ENCODE measurements at regions not wholly inside any gene's neighbourhood (a gene's known extent, or its start where the extent isn't known, plus 50 kb on each side); places are given as distances from the start of the nearest gene placed in this dataset.

GRCh38 chrX:87805829-87806490 is 288.4 kb downstream of the KLHL4 start (continued):
- TF ChIP-seq, protein P1, sequence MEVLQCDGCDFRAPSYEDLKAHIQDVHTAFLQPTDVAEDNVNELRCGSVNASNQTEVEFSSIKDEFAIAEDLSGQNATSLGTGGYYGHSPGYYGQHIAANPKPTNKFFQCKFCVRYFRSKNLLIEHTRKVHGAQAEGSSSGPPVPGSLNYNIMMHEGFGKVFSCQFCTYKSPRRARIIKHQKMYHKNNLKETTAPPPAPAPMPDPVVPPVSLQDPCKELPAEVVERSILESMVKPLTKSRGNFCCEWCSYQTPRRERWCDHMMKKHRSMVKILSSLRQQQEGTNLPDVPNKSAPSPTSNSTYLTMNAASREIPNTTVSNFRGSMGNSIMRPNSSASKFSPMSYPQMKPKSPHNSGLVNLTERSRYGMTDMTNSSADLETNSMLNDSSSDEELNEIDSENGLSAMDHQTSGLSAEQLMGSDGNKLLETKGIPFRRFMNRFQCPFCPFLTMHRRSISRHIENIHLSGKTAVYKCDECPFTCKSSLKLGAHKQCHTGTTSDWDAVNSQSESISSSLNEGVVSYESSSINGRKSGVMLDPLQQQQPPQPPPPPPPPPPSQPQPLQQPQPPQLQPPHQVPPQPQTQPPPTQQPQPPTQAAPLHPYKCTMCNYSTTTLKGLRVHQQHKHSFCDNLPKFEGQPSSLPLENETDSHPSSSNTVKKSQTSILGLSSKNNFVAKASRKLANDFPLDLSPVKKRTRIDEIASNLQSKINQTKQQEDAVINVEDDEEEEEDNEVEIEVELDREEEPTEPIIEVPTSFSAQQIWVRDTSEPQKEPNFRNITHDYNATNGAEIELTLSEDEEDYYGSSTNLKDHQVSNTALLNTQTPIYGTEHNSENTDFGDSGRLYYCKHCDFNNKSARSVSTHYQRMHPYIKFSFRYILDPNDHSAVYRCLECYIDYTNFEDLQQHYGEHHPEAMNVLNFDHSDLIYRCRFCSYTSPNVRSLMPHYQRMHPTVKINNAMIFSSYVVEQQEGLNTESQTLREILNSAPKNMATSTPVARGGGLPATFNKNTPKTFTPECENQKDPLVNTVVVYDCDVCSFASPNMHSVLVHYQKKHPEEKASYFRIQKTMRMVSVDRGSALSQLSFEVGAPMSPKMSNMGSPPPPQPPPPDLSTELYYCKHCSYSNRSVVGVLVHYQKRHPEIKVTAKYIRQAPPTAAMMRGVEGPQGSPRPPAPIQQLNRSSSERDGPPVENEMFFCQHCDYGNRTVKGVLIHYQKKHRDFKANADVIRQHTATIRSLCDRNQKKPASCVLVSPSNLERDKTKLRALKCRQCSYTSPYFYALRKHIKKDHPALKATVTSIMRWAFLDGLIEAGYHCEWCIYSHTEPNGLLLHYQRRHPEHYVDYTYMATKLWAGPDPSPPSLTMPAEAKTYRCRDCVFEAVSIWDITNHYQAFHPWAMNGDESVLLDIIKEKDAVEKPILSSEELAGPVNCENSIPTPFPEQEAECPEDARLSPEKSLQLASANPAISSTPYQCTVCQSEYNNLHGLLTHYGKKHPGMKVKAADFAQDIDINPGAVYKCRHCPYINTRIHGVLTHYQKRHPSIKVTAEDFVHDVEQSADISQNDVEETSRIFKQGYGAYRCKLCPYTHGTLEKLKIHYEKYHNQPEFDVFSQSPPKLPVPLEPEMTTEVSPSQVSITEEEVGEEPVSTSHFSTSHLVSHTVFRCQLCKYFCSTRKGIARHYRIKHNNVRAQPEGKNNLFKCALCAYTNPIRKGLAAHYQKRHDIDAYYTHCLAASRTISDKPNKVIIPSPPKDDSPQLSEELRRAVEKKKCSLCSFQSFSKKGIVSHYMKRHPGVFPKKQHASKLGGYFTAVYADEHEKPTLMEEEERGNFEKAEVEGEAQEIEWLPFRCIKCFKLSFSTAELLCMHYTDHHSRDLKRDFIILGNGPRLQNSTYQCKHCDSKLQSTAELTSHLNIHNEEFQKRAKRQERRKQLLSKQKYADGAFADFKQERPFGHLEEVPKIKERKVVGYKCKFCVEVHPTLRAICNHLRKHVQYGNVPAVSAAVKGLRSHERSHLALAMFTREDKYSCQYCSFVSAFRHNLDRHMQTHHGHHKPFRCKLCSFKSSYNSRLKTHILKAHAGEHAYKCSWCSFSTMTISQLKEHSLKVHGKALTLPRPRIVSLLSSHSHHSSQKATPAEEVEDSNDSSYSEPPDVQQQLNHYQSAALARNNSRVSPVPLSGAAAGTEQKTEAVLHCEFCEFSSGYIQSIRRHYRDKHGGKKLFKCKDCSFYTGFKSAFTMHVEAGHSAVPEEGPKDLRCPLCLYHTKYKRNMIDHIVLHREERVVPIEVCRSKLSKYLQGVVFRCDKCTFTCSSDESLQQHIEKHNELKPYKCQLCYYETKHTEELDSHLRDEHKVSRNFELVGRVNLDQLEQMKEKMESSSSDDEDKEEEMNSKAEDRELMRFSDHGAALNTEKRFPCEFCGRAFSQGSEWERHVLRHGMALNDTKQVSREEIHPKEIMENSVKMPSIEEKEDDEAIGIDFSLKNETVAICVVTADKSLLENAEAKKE (CRISPR knock-in tag; IDR thresholded peaks at IDR 0.05): no peak
- no peak for TF ChIP-seq POLR2AphosphoS5 (IDR thresholded peaks at IDR 0.05; ENCODE audit: low read depth)

DNA sequence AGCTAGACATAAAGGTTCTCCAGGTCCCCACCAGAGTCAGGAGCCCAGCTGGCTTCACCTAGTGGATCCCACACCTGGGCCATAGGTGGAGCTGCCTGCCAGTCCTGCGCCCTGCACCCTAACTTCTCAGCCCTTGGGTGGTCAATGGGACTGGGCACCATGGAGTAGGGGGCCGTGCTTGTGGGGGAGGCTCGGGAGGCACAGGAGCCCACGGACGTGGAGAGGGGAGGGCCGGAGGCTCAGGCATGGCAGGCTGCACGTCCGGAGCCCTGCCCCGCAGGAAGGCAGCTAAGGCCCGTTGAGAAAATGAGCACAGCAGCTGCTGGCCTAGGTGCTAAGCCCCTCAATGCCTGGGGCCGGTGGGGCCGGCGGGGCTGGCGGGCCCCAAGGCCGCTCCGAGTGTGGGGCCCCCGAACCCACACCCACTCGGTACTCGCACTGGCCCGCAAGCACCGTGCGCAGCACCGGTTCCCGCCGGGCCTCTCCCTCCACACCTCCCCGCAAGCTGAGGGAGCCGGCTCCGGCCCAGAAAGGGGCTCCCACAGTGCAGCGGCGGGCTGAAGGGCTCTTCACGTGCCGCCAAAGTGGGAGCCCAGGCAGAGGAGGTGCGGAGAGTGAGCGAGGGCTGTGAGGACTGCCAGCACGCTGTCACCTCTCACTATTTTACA is 291.1 kb downstream of the KLHL4 start:
- Histone ChIP-seq H3K27me3 (ENCODE audit: insufficient read depth) (no peaks in the 10 kb centered on the region), H3K4me1 (ENCODE audit: insufficient read depth) (no peaks in the 10 kb centered on the region), H4K20me1 (replicated peaks; ENCODE audit: insufficient read depth) (no peaks in the 10 kb centered on the region), H3K4me3 (no peak overlapping the region), H3K79me2 (replicated peaks; ENCODE audit: insufficient read depth) (no peaks in the 10 kb centered on the region), H2AFZ (no peak overlapping the region), H3K36me3 (ENCODE audit: insufficient read depth) (no peaks in the 10 kb centered on the region), H3K4me2 (no peak overlapping the region), H3K27ac (ENCODE audit: low read depth) (no peak overlapping the region), H3F3A (replicated peaks; ENCODE audit: low read depth) (no peaks in the 10 kb centered on the region), H3K9me2 (ENCODE audit: insufficient read depth) (no peaks in the 10 kb centered on the region)
- TF ChIP-seq CREB1 (CRISPR knock-in tag; IDR thresholded peaks at IDR 0.05; ENCODE audit: low read depth): no peak
- TF ChIP-seq, protein P2, sequence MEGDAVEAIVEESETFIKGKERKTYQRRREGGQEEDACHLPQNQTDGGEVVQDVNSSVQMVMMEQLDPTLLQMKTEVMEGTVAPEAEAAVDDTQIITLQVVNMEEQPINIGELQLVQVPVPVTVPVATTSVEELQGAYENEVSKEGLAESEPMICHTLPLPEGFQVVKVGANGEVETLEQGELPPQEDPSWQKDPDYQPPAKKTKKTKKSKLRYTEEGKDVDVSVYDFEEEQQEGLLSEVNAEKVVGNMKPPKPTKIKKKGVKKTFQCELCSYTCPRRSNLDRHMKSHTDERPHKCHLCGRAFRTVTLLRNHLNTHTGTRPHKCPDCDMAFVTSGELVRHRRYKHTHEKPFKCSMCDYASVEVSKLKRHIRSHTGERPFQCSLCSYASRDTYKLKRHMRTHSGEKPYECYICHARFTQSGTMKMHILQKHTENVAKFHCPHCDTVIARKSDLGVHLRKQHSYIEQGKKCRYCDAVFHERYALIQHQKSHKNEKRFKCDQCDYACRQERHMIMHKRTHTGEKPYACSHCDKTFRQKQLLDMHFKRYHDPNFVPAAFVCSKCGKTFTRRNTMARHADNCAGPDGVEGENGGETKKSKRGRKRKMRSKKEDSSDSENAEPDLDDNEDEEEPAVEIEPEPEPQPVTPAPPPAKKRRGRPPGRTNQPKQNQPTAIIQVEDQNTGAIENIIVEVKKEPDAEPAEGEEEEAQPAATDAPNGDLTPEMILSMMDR (conservative IDR thresholded peaks at IDR 0.05; ENCODE audit: low read depth in 2 of 2): no peak
- DNase-seq (ENCODE audit: low spot score): no peak
- ATAC-seq: no peak
- H3K9me3 Mint-ChIP-seq: peaks cover 2% of the 10 kb centered on the region; the same call in 1 of the 3 replicates
- peaks cover 10% of the 10 kb centered on the region; the same call in 2 of the 3 replicates for H3K4me1 Mint-ChIP-seq
- no peaks in the 10 kb centered on the region for H3K36me3 Mint-ChIP-seq (ENCODE audit: low read depth)
- H3K27me3 Mint-ChIP-seq (ENCODE audit: insufficient read depth, low read depth, poor library complexity): peaks cover 2% of the 10 kb centered on the region
- H3K4me3 Mint-ChIP-seq: no peak overlapping the region
- no peak overlapping the region for H3K27ac Mint-ChIP-seq

All from GM23338 (cell line).